ENCODE measurements at regions not wholly inside any gene's neighbourhood (a gene's known extent, or its start where the extent isn't known, plus 50 kb on each side); places are given as distances from the start of the nearest gene placed in this dataset.

- intact Hi-C loops (cut with micrococcal nuclease): no loop called here
- TF ChIP-seq CTCF (IDR thresholded peaks at IDR 0.05): no peak
- Mint-ChIP-seq H3K4me1 (no peaks in the 10 kb centered on the region), H3K4me3 (no peak overlapping the region), H3K36me3 (no peaks in the 10 kb centered on the region), H3K27me3 (ENCODE audit: low read depth in 3 of 3) (peaks cover 0 to 2% (median 0%) of the 10 kb centered on the region in 3 donors), H3K9me3 (peaks cover 4 to 12% (median 5%) of the 10 kb centered on the region in 7 donors), H3K27ac (no peak overlapping the region)
- H2AFZ ChIP-seq (ENCODE audit: insufficient read depth, low read depth, low read length, poor library complexity, severe bottlenecking): no peak overlapping the region
- H3K27ac ChIP-seq (ENCODE audit: low read depth in 1 of 2, low read length in 2 of 2): no peak overlapping the region
- peaks cover 0 to 5% of the 10 kb centered on the region in 2 donors for H3K27me3 ChIP-seq (ENCODE audit: control insufficient read depth in 2 of 2, insufficient read depth in 2 of 2, low read length in 2 of 2)
- H3K9ac ChIP-seq (ENCODE audit: insufficient read depth, low read length, poor library complexity, severe bottlenecking): no peak overlapping the region
- no peaks in the 10 kb centered on the region for H3K4me1 ChIP-seq (ENCODE audit: control insufficient read depth in 1 of 2, insufficient read depth in 2 of 2, low read length in 2 of 2)
- no peak for DNase-seq
- no peak overlapping the region for H3K4me3 ChIP-seq (replicated peaks in 1 of 3; ENCODE audit: low read depth in 2 of 3, low read length in 3 of 3)
- H4K20me1 ChIP-seq (ENCODE audit: insufficient read depth, low read length): no peaks in the 10 kb centered on the region
- H3K4me2 ChIP-seq (replicated peaks; ENCODE audit: extremely low read depth, low read length, poor library complexity, severe bottlenecking): no peak overlapping the region
- H3K9me3 ChIP-seq (replicated peaks in 1 of 2; ENCODE audit: control insufficient read depth in 1 of 2, insufficient read depth in 1 of 2, low read length in 2 of 2): peaks cover 0 to 13% of the 10 kb centered on the region in 2 donors
- H3K36me3 ChIP-seq (replicated peaks in 1 of 2; ENCODE audit: control insufficient read depth in 1 of 2, insufficient read depth in 2 of 2, low read length in 2 of 2): no peaks in the 10 kb centered on the region
- H3K79me2 ChIP-seq (ENCODE audit: insufficient read depth, low read length): no peaks in the 10 kb centered on the region
- WGBS (ENCODE audit: insufficient coverage): no CpG with 5 or more reads among the region's 1 CpG
Observed at GRCh38 chr7:94099679-94100078, 95.5 kb upstream of the BET1 start.

DNA sequence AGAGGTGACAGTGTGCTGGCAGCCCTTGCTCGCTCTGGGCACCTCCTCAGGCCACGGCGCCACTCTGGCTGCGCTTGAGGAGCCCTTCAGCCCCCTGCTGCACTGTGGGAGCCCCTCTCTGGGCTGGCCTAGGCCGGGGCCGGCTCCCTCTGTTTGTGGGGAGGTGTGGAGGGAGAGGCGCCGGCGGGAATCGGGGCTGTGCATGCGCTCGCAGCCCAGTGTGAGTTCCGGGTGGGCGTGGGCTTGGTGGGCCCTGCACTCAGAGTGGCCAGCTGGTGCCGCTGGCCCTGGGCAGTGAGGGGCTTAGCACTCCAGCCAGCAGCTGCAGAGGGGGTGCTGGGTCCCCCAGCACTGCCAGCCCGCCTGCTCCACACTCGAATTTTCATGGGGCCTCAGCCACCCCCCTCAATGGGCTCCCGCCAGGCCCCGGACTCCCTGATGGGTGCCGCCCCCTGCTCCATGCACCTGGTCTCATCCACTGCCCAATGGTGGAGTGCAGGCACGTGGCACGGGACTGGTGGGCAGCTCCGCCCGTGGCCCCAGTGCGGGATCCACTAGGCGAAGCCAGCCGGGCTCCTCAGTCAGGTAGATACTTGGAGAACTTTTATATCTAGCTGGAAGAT, 96.7 kb upstream of the BET1 start:
- no peaks in the 10 kb centered on the region for H4K20me1 ChIP-seq (ENCODE audit: insufficient read depth, low read length)
- Mint-ChIP-seq H3K36me3 (no peaks in the 10 kb centered on the region), H3K9me3 (peaks cover 4 to 12% (median 5%) of the 10 kb centered on the region in 7 donors), H3K4me1 (no peaks in the 10 kb centered on the region), H3K27me3 (ENCODE audit: low read depth in 3 of 3) (peaks cover 0 to 2% (median 0%) of the 10 kb centered on the region in 3 donors), H3K27ac (no peak overlapping the region), H3K4me3 (no peak overlapping the region)
- no peaks in the 10 kb centered on the region for H3K36me3 ChIP-seq (replicated peaks in 1 of 2; ENCODE audit: control insufficient read depth in 1 of 2, insufficient read depth in 2 of 2, low read length in 2 of 2)
- H2AFZ ChIP-seq (ENCODE audit: insufficient read depth, low read depth, low read length, poor library complexity, severe bottlenecking): no peak overlapping the region
- H3K27me3 ChIP-seq (ENCODE audit: control insufficient read depth in 2 of 2, insufficient read depth in 2 of 2, low read length in 2 of 2): peaks cover 0 to 5% of the 10 kb centered on the region in 2 donors
- no peak for TF ChIP-seq CTCF (IDR thresholded peaks at IDR 0.05)
- H3K27ac ChIP-seq (ENCODE audit: low read depth in 1 of 2, low read length in 2 of 2): no peak overlapping the region
- H3K9me3 ChIP-seq (replicated peaks in 1 of 2; ENCODE audit: control insufficient read depth in 1 of 2, insufficient read depth in 1 of 2, low read length in 2 of 2): peaks cover 0 to 13% of the 10 kb centered on the region in 2 donors
- H3K4me1 ChIP-seq (ENCODE audit: control insufficient read depth in 1 of 2, insufficient read depth in 2 of 2, low read length in 2 of 2): no peaks in the 10 kb centered on the region
- intact Hi-C loops (cut with micrococcal nuclease): no loop called here
- no peaks in the 10 kb centered on the region for H3K79me2 ChIP-seq (ENCODE audit: insufficient read depth, low read length)
- H3K9ac ChIP-seq (ENCODE audit: insufficient read depth, low read length, poor library complexity, severe bottlenecking): no peak overlapping the region
- H3K4me2 ChIP-seq (replicated peaks; ENCODE audit: extremely low read depth, low read length, poor library complexity, severe bottlenecking): no peak overlapping the region
- no peak overlapping the region for H3K4me3 ChIP-seq (replicated peaks in 1 of 3; ENCODE audit: low read depth in 2 of 3, low read length in 3 of 3)
- no peak for DNase-seq
- 94% methylated on average over 24 of the region's 27 CpGs for WGBS (ENCODE audit: insufficient coverage)

All from CD14-positive monocyte (primary cell).